Common myeloid progenitor, CD34-positive (primary cell): ENCODE measurements at regions not wholly inside any gene's neighbourhood (a gene's known extent, or its start where the extent isn't known, plus 50 kb on each side); places are given as distances from the start of the nearest gene placed in this dataset.

ENCODE experiments used
- CTCF ChIA-PET: fragments of 350-600 bp; sonication (Branson Sonifier 250); formaldehyde crosslinking; loops from one replicate; lab custom pipeline; 2021; ENCODE audit warnings: antibody characterized with exemption; lab: Charles Lee
- POLR2A ChIA-PET: fragments of 350-600 bp; sonication (Branson Sonifier 250); formaldehyde crosslinking; loops from one replicate; lab custom pipeline; 2021; ENCODE audit warnings: antibody characterized with exemption; lab: Charles Lee
- DNase-seq, 3 donors: peaks; one replicate each; pipeline versions ENCODE4 v3.0.0 to v3.0.0-alpha.2; 2013
- H3K27ac ChIP-seq, 2 experiments: 1 replicate in 1 of 2; 2 replicates in 1 of 2; pipeline ENCODE4 v1.7.0; 2013; ENCODE audit warnings: inconsistent platforms in 2 of 2, low read length in 2 of 2, mild to moderate bottlenecking in 2 of 2, low read depth in 1 of 2, moderate library complexity in 1 of 2; ENCODE audit not compliant: severe bottlenecking in 2 of 2, insufficient read depth in 1 of 2, poor library complexity in 1 of 2
- H3K27me3 ChIP-seq, 5 experiments: replicated peaks in 2 of 5; 1 replicate in 3 of 5; 2 replicates in 2 of 5; pipeline versions ENCODE4 v1.6.1 to v1.7.0; 2013; ENCODE audit warnings: low read length in 4 of 5, mild to moderate bottlenecking in 2 of 5, moderate library complexity in 2 of 5, inconsistent platforms in 1 of 5; ENCODE audit not compliant: insufficient read depth in 5 of 5, control insufficient read depth in 4 of 5
- H3K36me3 ChIP-seq, 4 experiments: 1 replicate in 2 of 4; 2 replicates in 2 of 4; pipeline versions ENCODE4 v1.6.1 to v1.7.0; 2013; ENCODE audit warnings: low read length in 3 of 4, control low read depth in 1 of 4, mild to moderate bottlenecking in 1 of 4; ENCODE audit not compliant: control insufficient read depth in 4 of 4, insufficient read depth in 4 of 4
- H3K4me1 ChIP-seq, 4 experiments: 1 replicate in 3 of 4; 2 replicates in 1 of 4; pipeline versions ENCODE4 v1.6.1 to v1.7.1; 2013; ENCODE audit warnings: low read length in 3 of 4, mild to moderate bottlenecking in 3 of 4, control low read depth in 1 of 4, inconsistent platforms in 1 of 4, moderate library complexity in 1 of 4; ENCODE audit not compliant: control insufficient read depth in 4 of 4, insufficient read depth in 4 of 4; ENCODE audit errors: control extremely low read depth in 1 of 4
- H3K4me3 ChIP-seq, 7 experiments: 1 replicate in 4 of 7; 2 replicates in 3 of 7; pipeline versions ENCODE4 v1.5.1 to v1.7.0; 2013; ENCODE audit warnings: mild to moderate bottlenecking in 7 of 7, low read length in 6 of 7, moderate library complexity in 6 of 7, inconsistent platforms in 2 of 7, low read depth in 2 of 7, control low read depth in 1 of 7; ENCODE audit not compliant: insufficient read depth in 4 of 7, control insufficient read depth in 1 of 7; ENCODE audit errors: extremely low read depth in 1 of 7
- H3K9me3 ChIP-seq, 5 experiments: 1 replicate in 4 of 5; 2 replicates in 1 of 5; pipeline versions ENCODE4 v1.6.1 to v1.7.1; 2013; ENCODE audit warnings: low read length in 4 of 5, mild to moderate bottlenecking in 2 of 5, inconsistent platforms in 1 of 5, low read depth in 1 of 5, moderate library complexity in 1 of 5; ENCODE audit not compliant: control insufficient read depth in 4 of 5, insufficient read depth in 2 of 5; ENCODE audit errors: control extremely low read depth in 1 of 5
- WGBS: methylation state at CpG from one replicate; pipeline ENCODE4 v1.1.5; 2013; ENCODE audit not compliant: insufficient coverage; 5-methylcytosine and 5-hydroxymethylcytosine counted together

GRCh38 chrX:13906093-13906492, 89.2 kb upstream of the GPM6B start:
- ChIA-PET POLR2A (no interaction called here), CTCF (no interaction called here)
- Histone ChIP-seq H3K27ac (no peak overlapping the region), H3K4me3 (no peak overlapping the region), H3K4me1 (no peaks in the 10 kb centered on the region), H3K27me3 (peaks cover 0 to 5% (median 0%) of the 10 kb centered on the region in 5 experiments), H3K9me3 (no peaks in the 10 kb centered on the region), H3K36me3 (no peaks in the 10 kb centered on the region)
- WGBS = 50% methylated on average over 1 of the region's 1 CpG
- no peak for DNase-seq

GRCh38 chrX:13903405-13903804, 86.5 kb upstream of the GPM6B start:
- H3K36me3 ChIP-seq = no peaks in the 10 kb centered on the region
- ChIA-PET POLR2A (no interaction called here), CTCF (no interaction called here)
- no peaks in the 10 kb centered on the region for H3K4me1 ChIP-seq
- H3K27ac ChIP-seq = no peak overlapping the region
- 92% methylated on average over 2 of the region's 8 CpGs for WGBS
- no peaks in the 10 kb centered on the region for H3K9me3 ChIP-seq
- H3K27me3 ChIP-seq = peaks cover 0 to 5% (median 0%) of the 10 kb centered on the region in 5 experiments
- no peak overlapping the region for H3K4me3 ChIP-seq
- DNase-seq = no peak

GRCh38 chrX:13902406-13902805, 85.5 kb upstream of the GPM6B start:
- 100% methylated on average over 2 of the region's 3 CpGs for WGBS
- DNase-seq = no peak
- no peaks in the 10 kb centered on the region for H3K9me3 ChIP-seq
- H3K36me3 ChIP-seq = no peaks in the 10 kb centered on the region
- no peak overlapping the region for H3K4me3 ChIP-seq
- H3K27me3 ChIP-seq = peaks cover 0 to 5% (median 0%) of the 10 kb centered on the region in 5 experiments
- CTCF ChIA-PET = no interaction called here
- no peaks in the 10 kb centered on the region for H3K4me1 ChIP-seq
- POLR2A ChIA-PET = no interaction called here
- no peak overlapping the region for H3K27ac ChIP-seq

GRCh38 chrX:13901354-13901753, 84.5 kb upstream of the GPM6B start:
- CTCF ChIA-PET = no interaction called here
- POLR2A ChIA-PET = no interaction called here

GRCh38 chrX:13900351-13900750, 83.5 kb upstream of the GPM6B start:
- Histone ChIP-seq H3K4me1 (no peaks in the 10 kb centered on the region), H3K36me3 (no peaks in the 10 kb centered on the region), H3K9me3 (no peaks in the 10 kb centered on the region), H3K4me3 (no peak overlapping the region), H3K27ac (no peak overlapping the region), H3K27me3 (peaks cover 0 to 5% (median 0%) of the 10 kb centered on the region in 5 experiments)
- no peak for DNase-seq
- ChIA-PET CTCF (no interaction called here), POLR2A (no interaction called here)
- 92% methylated on average over 10 of the region's 10 CpGs for WGBS

More at GRCh38 chrX:13901354-13901753, 84.5 kb upstream of the GPM6B start:
- no peak for DNase-seq
- WGBS = 76% methylated on average over 2 of the region's 2 CpGs
- Histone ChIP-seq H3K36me3 (no peaks in the 10 kb centered on the region), H3K9me3 (no peaks in the 10 kb centered on the region), H3K4me1 (no peaks in the 10 kb centered on the region), H3K27ac (no peak overlapping the region), H3K27me3 (peaks cover 0 to 5% (median 0%) of the 10 kb centered on the region in 5 experiments), H3K4me3 (no peak overlapping the region)

- H3K4me1 ChIP-seq = no peaks in the 10 kb centered on the region
- H3K4me3 ChIP-seq = no peak overlapping the region
- ChIA-PET POLR2A (no interaction called here), CTCF (no interaction called here)
- no peak overlapping the region for H3K27ac ChIP-seq
- H3K9me3 ChIP-seq = no peaks in the 10 kb centered on the region
- H3K36me3 ChIP-seq = no peaks in the 10 kb centered on the region
- no peak for DNase-seq
- H3K27me3 ChIP-seq = peaks cover 0 to 5% (median 0%) of the 10 kb centered on the region in 5 experiments
- WGBS = 95% methylated on average over 5 of the region's 6 CpGs
Observed at GRCh38 chrX:13899607-13900006, 82.7 kb upstream of the GPM6B start.

GRCh38 chrX:13898603-13899002, 81.7 kb upstream of the GPM6B start:
- CTCF ChIA-PET = no interaction called here
- Histone ChIP-seq H3K27me3 (peaks cover 0 to 6% (median 0%) of the 10 kb centered on the region in 5 experiments), H3K36me3 (no peaks in the 10 kb centered on the region), H3K9me3 (no peaks in the 10 kb centered on the region), H3K4me3 (no peak overlapping the region), H3K4me1 (no peaks in the 10 kb centered on the region), H3K27ac (no peak overlapping the region)
- DNase-seq = no peak
- WGBS = 81% methylated on average over 2 of the region's 4 CpGs
- POLR2A ChIA-PET = no interaction called here
